ENCODE measurements at regions not wholly inside any gene's neighbourhood (a gene's known extent, or its start where the extent isn't known, plus 50 kb on each side); places are given as distances from the start of the nearest gene placed in this dataset.
"Not testable (repeated sequence)": the region's sequence is repeated elsewhere in the genome, so short reads cannot be mapped to it uniquely, and the experiment has no call there.

DNA sequence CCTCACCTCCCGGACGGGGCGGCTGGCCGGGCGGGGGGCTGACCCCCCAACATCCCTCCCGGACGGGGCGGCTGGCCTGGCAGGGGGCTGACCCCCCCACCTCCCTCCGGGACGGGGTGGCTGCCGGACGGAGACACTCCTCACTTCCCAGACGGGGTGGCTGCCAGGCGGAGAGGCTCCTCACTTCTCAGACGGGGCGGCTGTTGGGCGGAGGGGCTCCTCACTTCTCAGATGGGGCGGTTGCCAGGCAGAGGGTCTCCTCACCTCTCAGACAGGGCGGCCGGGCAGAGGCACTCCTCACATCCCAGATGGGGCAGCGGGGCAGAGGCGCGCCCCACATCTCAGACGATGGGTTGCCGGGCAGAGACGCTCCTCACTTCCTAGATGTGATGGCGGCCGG, 1280.7 kb upstream of the SEL1L start:
- not testable (repeated sequence) for DNase-seq (ENCODE audit: low read depth)

- DNase-seq (ENCODE audit: low read depth), result no peak
Measured at GRCh38 chr14:82830596-82830995, 1296.9 kb upstream of the SEL1L start.

DNA sequence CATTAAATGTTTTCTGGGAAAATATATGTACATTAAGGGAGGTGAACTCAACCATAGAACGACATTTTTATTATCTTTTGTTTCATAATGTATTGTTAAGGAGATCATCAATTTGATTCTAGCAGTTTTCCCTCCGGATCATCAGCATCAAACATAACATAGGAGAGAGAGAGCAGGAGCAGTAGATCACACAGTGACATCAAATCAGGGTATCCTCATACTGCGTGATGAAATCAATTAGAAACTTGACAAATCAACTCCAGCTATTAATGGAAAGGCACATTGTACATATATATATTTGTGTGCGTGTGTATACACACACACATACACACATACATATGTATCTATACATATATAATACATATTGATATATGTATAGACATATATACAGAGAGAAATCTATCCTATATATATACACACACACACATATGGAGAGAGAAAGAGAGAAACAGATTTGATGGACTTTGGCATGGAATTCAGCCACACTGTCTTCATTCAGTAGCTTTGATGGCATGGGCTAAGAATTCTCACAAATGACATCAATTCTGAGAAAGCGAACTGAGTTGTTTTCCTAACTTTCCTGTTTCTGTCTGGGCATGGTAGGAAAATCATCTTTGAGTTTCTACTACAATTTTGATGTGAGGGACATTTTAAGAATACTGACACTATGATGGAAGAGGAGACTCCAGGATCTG, 1302.8 kb upstream of the SEL1L start:
- DNase-seq (ENCODE audit: low read depth), result no peak

GRCh38 chr14:82837611-82838140, 1304.0 kb upstream of the SEL1L start:
- no peak for DNase-seq (ENCODE audit: low read depth)

GRCh38 chr14:82850576-82850975, 1316.9 kb upstream of the SEL1L start:
- DNase-seq (ENCODE audit: low read depth), result no peak

DNA sequence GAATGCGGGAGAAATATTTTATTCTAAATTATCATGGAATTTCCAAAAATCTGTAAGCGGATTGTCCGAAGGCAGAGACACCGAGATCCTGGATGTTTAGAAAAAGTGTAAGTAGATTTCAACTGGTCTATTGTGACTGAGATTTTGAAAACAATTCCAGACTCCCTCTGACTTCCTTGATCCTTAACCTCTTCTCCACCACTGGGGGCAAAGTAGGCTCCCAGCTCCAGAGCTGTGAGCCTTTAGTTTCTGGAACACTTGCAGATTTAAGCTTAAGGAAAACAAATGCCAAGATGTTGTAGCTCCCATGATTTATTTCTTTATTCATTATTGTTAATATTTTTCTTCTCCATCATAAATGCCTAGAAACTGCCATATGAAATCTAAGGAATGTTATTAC, 1320.5 kb upstream of the SEL1L start:
- no peak for DNase-seq (ENCODE audit: low read depth)

GRCh38 chr14:82854901-82855300, 1321.2 kb upstream of the SEL1L start:
- no peak for DNase-seq (ENCODE audit: low read depth)

- DNase-seq (ENCODE audit: low read depth), result no peak
Measured at GRCh38 chr14:82855912-82856391, 1322.3 kb upstream of the SEL1L start.

GRCh38 chr14:82861313-82861712, 1327.7 kb upstream of the SEL1L start:
- no peak for DNase-seq (ENCODE audit: low read depth)

- DNase-seq (ENCODE audit: low read depth), result no peak
Measured at GRCh38 chr14:82872494-82872893, 1338.8 kb upstream of the SEL1L start.

DNA sequence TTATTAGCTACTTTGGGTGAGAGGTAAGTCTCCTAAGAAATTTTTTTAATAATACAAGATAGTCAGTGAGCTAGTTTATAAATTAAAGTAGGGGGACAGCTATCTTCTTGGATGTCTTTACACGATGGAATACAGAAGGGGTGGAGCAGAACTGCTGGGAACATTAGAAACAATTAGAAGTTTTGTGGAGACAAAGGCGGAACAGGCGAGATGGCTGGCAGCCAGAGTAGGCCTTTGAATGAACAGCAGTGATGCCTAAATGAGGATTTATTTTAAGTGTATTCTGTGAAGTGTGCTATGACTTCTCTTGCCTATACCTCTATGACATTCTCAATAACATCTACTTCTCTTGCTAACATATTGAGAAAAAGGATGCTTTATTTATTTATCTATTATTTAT, 1345.3 kb upstream of the SEL1L start:
- no peak for DNase-seq (ENCODE audit: low read depth)

GRCh38 chr14:82879949-82880535, 1346.4 kb upstream of the SEL1L start:
- no peak for DNase-seq (ENCODE audit: low read depth)

DNA sequence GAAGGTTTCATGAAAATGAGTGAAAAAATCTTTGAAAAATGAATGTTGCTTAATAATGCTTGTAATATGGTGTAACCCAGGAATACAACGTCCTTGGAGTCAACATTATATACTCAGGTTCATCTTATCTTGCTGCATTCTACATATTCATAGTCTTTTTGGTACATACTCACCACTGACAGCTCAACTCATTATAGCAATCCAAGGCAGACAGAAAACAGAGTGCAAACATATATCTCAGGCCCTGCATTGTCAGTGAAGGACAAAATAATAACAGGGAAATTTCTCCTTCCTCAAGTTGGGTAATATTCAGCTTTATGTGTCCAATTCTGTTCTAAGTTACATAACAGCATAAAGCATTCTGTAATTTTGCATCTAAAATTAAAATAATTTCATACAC, 1353.0 kb upstream of the SEL1L start:
- no peak for DNase-seq (ENCODE audit: low read depth)

- no peak for DNase-seq (ENCODE audit: low read depth)
Measured at GRCh38 chr14:82889701-82890100, 1356.0 kb upstream of the SEL1L start.

GRCh38 chr14:82896476-82896875, 1362.8 kb upstream of the SEL1L start:
- no peak for DNase-seq (ENCODE audit: low read depth)

DNA sequence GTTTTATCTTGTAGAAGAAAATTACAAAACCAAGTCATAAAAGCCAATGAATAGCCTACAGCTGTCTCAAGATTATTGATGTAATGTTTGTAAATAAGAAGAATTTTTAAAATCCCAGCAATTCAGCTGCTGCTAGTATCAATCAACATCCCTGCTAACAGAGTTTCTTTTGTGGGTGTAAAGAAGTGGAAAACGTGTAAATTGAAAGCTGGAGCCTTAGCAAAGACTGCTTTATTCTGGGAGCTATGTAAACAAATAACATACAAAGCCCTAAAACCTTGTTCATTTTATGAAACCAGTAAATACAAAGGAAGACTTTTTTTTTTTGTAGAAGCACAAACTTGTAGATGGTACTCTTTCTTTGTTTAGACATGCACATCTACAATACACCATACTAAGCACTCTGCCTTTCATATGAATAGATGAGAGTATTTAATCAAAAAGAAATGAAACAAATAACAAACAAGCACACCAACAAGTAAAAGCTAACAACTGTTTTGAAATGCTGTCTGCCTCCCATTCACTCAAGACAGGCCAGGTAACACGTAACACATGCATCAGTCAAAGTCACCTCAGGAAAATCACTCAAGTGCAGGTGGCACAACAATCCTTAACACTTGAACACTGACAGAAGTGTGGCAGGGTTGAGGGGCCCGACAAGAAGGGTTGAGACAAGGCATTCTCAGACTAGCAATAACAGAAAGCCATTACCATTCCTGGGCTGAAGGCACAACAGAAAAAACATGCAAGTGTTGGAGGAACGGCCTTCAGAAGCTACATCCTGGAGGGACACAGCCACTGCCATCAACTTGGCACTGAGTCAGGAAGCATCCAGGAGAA, 1364.0 kb upstream of the SEL1L start:
- no peak for DNase-seq (ENCODE audit: low read depth)

DNA sequence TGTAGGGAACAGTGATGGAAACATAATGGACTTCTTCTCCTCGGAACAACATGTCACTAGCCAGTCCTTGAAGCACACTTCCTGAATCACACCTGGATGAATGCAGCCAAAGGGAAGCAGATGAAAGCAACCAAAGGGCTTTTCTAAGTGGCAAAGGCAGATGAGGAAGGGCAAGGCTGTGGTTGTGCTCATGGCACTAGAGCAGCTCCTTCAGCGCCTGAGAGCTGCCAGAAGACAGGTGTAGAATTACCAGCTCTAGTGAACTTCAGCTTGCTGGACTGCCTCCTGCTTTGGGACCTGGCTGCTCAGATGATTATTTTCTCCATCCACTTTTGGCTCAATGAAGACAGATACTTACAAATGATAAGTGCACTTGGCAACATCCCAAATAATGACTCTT, 1372.1 kb upstream of the SEL1L start:
- DNase-seq (ENCODE audit: low read depth), result no peak

GRCh38 chr14:82911930-82912329, 1378.3 kb upstream of the SEL1L start:
- no peak for DNase-seq (ENCODE audit: low read depth)

- DNase-seq (ENCODE audit: low read depth), result no peak
Measured at GRCh38 chr14:82913396-82913795, 1379.7 kb upstream of the SEL1L start.

DNA sequence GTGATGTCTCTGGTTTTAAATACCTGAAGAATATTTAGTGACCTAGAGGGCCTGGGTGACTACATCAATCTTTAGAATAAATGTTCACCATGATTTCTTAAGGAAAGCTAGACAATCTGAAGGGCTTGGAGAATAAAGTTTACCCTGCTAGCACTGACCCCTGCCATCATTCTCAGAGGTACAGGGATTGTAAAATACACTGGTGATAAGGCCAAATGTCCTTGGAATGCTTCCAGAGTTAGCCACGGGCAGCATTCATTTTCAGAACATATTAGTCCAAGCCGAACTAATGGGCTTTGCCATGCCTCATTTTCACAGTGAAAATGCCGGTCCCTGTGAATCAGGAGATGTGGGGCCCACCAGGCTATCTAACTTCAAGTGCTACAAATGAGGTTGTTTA, 1381.7 kb upstream of the SEL1L start:
- no peak for DNase-seq (ENCODE audit: low read depth)

DNA sequence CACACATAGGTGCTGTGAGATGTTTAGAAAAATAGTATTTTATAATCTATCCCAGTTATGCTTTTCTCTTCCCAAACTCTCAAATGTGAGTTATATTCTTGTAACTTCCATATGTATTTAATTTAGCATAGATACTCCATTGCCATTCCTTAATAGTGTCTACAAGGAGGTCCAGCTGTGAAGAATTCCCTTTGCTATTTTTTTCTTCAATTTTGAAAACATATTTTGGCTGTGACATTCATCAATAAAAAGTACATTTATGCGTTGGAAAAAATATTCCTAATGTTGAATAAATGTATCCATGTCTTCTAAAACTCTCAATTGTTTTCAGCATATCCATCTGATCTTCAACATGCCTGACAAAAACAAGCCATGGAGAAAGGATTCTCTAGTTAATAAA, 1402.0 kb upstream of the SEL1L start:
- DNase-seq (ENCODE audit: low read depth), result no peak

DNA sequence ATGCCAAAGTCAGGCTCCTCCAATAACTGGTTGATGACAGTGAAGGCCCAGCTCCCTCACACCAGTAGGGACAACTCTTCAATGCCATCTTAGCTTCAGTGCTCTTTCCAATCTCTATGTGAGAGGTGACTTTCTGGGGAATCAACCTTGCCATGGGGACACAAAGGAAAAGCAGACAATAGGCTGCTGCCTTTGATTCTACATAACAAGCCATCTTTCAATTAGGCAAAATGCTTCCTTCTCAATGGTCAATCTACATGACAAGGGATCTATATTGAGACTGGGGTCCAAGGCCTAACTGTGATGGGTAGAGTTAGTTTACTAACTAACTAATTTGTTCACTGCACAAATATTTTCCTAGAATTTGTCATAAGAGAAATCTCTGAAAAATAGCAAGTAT, 1417.5 kb upstream of the SEL1L start:
- DNase-seq (ENCODE audit: low read depth), result no peak

DNA sequence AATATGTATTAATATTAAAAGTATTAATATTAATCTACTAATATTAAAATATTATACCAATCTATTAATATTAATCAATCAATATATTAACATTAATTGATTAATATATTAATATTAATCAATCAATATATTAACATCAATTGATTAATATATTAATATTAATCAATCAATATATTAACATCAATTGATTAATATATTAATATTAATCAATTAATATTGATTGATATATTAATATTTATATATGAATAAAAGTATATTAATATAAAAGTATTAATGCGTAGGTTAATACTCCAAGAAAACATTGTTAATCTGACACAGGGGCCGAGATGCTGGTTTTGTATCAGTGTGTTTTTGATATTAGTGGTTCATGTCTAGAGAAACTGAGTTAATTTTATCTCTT, 1430.1 kb upstream of the SEL1L start:
- no peak for DNase-seq (ENCODE audit: low read depth)
